NCI-H1092 (cell line): ENCODE measurements at regions not wholly inside any gene's neighbourhood (a gene's known extent, or its start where the extent isn't known, plus 50 kb on each side); places are given as distances from the start of the nearest gene placed in this dataset.

Source experiments
- DNase-seq: peaks from one replicate; lab custom pipeline; 2025; lab: John Stamatoyannopoulos, UW

DNA sequence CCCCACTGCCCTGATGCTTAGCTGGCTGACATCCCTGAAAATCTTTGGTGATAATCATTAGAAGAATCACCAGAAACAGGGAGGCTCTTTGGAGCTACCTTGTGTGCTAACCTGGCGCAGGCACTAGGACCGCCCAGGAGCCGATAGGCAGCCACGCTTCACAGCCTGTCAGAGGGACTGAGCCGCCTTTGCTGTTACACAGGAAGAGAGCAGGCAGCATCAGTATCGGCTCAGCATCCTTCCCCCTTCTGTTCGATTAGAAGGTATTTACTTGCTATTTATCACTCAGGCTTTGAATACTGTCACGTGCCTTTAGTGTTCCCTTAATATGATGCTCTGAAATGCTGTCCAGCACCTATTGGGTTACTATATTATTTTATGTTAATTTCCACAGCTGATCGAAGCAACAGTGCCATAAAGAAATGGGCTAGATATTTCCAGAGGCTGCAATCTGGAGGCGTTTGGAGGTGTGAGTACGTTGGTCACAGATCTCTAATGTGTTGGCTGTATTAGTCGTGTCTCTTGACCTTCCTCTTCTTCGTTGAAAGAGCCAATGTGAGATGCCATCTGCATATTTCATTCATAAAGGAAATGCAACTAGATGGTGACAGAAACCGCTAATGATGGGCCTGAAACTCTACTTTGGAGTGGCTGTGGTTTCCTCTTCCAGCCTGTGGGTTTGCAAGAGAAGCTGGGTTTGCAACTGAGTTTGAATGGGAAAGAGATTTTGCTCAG lies 110.4 kb upstream of the RAB27B start:
- DNase-seq = no peak

DNA sequence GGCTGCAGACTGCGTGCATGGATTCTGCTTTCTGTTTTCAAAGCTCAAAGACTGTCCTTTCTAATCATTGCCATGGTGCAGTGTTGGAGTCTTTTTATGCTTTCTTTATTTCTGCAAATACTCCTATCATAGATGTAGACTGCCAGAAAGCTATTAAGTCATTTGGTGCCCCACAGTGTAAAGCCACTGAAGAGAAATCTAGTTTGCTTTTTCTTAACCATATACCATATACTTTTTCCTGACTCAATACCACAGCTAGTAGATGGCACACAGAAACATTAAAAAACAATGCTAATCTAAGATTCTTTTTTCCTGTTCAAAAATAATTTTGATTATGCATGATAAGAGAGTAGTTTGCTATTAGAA lies 109.9 kb upstream of the RAB27B start:
- DNase-seq = no peak

DNA sequence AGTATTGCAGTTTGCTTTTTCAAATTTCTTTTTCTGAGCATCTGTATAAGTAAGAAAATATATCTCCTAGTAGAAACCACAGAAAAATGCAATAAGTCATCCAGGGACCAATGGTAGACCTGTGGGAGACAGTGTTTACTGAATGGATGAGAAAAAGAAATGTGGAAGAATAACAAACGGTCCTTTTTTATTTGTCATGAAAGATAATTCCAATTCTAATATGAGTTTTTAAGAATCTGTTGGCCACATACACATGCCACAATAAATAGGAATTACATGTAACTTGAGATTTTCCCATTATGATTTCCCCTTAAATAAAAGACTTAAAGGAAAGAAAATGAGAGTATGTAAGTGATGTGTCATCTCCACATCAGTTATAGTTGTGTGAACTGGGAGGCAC lies 107.7 kb upstream of the RAB27B start:
- DNase-seq = no peak

DNA sequence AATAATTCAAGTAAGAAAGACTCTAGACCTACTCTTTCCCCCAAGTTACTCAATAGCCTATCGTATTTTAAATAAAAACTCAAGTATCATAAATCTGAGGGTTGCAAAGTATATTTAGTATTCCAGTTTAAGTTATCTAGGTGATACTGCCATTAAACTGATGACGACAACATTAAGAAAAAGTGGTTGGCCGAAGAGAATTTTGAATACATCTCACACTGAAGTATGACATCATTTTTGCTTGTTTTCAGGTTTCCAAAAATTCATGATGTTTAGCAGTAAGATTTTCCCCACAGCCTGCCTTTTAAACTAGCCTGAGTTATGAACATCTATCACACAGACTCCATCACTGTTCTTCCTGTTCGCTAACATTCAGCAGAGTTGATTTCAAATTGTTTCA lies 102.1 kb upstream of the RAB27B start:
- DNase-seq = no peak

DNA sequence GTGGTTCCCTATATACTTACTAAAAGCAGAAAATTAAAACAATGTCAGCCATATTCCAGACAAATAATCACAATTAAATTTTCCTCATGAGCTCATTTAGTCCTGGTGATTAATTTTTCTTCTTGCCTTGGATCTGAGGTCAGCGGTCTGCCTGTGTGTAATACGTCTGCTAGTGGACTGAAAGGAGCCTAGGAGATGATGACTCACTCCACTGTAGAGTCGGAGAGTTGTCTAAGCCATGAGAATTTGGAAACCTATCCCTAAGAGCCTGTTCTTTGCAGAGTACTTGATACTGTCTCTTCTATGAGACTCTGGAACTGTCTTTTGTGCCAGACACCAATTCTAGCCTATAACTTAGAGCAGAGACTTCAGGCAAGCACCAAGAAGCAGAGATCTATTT lies 94.2 kb upstream of the RAB27B start:
- no peak for DNase-seq

DNA sequence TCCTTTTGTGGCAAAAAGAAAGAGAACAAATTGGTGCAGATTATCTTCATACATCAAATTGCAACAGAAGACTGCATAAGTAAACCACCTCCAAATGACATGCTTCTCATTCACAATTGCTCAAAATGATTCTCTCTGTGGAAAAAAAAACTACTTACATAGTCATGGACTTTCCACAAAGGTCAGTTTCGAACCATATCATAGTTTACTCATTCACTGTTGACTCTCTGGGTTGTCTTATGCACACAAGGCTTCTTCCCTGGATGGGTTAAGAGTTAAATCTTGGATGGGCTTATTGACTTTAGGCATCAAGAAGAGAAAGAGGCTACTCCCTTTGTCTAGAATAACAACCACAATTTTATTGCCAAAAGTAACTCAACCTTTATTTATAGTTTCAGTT lies 91.3 kb upstream of the RAB27B start:
- DNase-seq = no peak

DNA sequence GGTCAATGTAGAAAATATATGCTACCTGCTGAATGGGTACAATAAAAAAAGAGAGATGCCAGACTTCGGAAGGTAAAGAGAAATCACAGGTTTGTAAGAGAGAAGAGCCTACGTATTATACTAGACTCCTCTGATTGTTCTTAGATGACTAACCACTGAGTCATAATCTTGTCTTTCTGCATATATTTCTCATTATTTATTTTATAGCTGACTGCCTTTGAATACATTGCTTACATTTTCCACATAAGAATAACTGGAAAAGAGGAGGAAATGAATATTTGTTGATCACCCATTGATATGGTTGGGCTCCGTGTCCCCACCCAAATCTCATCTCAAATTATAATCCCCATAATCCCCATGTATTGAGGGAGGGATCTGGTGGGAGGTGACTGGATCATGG lies 90.3 kb upstream of the RAB27B start:
- DNase-seq = no peak

DNA sequence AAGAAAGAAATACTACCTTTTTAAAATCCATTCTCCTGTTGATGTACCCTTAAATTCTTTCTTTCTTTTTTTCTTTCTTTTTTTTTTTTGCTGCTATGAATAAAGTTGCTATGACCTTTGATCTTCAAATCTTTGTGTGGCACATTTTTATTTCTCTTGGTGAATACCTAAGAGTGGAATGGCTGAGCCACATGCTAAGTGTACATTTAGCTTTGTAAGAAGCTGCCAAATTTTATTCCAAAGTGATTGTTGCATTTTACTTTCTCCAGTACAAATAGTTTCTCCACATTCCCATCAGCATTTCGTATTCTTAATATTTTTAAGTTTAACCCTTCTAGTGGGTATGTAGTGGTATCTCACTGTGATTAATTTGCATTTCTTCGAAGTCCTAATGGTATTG lies 88.8 kb upstream of the RAB27B start:
- no peak for DNase-seq

DNA sequence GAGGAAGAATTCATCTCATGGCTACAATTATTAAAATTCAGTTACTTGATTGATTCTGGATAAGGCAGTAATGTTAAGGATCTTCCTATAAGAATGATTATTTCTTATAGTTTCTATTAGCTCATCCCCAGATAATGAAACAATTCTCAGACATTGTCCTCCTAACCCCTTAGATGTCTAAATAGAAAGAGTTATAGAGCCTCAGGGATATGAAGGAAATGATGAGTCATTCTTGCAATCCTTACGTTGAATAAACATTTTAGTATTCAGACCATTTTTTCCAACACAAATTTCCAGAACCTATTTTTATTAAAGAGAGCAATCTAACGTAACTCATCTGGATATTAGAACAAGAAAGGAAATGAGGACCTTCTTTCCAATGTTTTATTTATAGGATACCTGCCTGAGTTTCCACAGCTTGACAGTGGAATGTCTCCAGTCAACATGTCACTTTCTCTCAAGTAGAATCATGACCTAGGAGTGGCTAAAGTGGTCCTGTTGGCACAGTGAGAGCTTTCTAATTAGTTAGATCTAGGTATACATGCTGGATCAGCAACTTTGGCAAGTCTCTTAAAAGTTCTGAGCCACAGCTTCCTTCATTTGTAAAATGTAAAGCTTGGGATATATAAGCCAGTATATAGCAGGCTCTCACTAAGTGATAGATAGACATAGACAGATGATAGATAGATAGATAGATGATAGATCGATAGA lies 88.0 kb upstream of the RAB27B start:
- no peak for DNase-seq

DNA sequence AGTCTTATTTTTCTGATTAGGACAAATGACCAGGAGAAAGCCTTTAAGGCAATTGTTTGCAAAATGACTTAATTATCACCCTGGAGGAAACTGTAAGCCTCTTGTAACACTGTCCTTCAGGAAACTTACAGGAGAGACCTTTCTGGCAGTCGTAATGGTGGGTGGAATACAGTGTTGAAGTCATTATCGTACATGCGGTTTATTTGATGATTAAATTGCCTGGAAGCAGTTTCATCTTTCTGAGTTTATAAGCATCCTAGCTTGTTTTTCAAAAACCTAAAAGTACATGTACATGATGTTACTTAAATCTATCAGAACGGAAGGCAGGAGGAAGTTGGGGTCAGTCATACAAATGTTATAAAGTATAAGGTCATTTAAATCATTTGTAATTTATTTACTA lies 86.2 kb upstream of the RAB27B start:
- DNase-seq = no peak

DNA sequence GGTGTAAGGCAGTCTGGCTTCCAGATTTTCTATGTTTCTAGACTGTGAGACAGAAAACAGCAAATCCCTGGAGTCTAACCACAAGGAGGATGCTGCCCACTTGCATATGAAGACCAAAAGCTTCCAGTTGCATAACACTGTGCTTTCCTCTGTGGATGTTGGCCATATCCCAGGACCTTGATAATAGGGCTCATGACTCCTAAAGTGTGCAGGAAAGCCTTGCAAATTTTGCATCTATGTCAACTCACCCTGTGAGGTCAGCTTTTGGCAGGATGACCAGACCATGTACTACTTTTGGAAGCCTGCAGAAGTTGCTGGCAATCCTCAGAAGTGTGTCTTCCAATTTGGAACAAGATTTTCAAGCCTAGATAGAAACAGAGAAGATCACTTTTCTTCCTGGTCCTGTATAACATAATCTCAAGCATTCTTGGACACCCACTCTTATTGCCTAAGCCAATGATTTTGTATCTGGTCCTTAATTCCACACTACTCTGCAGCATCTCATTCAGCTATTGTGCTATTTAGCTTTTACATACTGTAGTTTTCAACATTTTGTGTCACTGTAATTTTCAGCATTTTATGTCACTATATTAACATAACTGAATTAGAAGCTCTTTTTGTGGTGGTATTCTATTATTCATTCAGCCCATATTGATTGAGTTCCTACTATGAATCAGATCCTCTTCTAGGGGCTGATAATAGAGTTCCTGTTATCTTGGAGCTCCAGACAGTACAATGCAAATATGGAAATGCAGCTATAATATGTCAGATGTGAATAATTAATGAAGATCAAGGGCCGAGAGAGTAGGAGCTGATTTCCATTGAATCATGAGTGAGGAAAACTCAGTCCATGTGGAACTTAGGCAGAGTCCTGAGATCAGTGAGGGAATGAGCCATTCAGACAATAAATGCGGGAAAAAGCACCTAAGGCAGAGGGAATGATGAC lies 85.3 kb upstream of the RAB27B start:
- DNase-seq = no peak

DNA sequence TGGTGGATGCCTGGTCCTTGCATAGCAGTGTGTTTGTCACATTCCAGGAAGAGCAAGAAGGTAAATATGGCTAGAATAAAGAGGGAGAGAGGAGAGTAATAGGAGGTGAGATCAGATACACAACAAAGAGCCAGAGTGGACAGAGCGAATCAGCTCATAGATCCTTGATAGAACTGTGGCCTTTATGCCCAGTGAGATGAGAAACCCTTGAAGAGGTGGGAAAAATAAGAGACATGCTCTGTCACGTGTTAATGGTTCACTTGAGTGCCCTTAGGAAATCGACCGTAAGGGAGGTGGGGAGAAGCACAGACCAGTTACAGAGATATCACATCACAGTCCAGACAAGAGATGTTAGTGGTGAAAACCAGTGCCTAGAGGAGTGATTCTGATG lies 84.7 kb upstream of the RAB27B start:
- no peak for DNase-seq

DNA sequence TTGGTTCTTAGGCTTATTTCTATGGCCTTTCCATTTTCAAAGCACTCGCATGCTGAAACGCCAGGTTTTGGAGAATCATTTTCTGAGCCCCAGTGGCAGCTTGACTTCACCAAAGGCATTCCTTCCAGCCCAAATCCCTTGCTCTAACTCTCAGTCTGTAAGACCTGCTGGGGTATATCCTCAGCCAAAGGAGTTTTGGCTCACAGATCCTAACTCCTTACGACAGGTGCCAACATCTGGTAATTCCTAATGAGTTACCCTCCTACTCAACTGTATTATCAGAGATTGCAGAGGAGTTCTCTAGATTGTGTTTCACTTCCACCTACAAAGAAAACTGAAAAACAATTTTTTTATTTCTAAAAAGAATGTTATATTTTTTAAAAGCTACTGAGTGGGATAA lies 79.0 kb upstream of the RAB27B start:
- no peak for DNase-seq

DNA sequence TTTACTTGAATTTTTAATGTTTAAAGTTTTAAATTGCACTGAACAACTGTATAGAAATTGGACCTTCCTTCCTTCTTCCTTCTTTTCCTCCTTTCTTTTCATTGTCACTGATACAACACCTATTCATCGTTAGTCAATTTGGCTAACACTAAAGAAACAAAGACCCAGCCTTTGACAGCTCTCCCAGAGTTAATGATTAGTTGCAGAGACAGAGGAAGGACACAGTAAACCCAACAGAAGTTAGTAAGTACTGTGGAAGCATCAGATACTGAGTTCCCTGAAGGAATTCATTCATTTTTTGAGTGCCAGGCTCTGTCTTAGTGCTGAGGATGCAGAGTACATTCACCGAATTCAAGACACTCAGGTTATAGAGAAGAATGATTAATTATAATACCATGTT lies 77.9 kb upstream of the RAB27B start:
- DNase-seq = no peak

DNA sequence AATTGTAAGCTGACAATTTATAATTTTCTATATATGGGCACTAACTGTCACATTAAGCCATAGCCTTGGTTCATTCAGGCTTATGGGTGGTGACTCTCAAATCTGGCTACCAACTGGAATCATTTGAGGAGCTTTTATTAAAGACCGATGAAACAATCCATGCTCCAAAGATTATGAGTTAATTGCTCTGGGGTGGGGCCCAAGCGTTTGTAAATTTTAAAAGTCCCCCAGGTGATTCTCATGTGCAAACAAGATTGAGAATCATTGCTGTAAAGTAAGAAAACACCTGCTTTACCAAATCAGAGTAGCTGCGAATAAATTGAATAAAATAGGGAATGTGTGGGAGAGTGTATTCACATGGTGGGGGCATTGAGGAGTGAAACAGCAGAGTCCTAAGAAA lies 76.1 kb upstream of the RAB27B start:
- DNase-seq = no peak

DNA sequence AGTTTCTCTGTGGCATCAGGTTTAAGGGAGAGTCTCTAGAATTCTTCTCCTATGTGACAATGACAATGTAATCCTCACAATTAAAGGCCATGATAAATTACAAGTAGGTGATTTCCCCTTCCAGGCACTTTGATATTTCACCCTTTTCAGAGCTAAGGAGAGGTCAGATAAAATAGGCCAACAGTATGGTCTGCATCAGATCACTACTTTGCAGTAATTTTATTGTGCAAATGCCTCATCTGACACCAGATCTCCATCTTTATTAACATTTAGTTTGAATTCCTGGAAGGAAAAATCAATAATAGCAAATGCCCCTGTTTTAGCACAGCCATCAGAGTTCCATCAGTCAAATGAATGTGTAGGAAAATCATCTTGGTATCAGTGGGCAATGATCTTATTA lies 72.8 kb upstream of the RAB27B start:
- DNase-seq = no peak

DNA sequence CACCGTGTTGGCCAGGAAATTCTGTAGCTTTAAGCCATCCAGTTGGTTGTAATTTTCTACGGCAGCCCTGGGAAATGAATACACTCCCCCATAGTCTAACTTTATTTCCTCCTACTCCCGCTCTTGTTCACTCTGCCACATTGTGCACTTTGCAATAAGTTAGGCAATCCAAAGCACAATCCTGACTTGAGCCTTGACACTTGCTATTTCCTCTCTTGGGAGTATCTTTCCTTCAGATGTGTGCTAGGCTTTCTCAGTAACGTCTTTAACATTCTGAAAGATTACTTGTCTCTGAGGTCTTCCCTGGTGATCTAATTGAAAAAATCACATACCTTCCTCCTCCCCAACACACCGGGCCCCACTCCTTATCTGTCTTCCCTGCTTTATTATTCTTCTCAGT lies 65.9 kb upstream of the RAB27B start:
- no peak for DNase-seq

DNA sequence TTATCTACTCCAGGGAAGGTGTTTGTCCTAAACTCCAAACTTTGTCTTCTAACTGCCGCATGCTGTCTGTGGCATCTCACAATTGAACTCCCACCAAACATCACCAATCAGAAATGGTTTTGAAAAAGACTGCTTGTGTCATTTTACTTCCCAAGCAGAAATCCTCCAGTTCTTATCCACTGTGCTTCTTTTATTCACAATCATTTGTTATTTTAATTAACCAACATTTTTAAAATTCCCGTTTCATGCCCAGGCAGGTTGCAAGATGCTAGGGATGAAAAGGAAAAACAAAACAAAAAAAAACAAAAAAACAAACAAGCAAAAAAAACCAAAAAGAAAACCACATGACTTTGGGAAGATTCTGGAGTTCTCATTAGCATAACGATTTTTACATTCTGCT lies 63.5 kb upstream of the RAB27B start:
- no peak for DNase-seq

DNA sequence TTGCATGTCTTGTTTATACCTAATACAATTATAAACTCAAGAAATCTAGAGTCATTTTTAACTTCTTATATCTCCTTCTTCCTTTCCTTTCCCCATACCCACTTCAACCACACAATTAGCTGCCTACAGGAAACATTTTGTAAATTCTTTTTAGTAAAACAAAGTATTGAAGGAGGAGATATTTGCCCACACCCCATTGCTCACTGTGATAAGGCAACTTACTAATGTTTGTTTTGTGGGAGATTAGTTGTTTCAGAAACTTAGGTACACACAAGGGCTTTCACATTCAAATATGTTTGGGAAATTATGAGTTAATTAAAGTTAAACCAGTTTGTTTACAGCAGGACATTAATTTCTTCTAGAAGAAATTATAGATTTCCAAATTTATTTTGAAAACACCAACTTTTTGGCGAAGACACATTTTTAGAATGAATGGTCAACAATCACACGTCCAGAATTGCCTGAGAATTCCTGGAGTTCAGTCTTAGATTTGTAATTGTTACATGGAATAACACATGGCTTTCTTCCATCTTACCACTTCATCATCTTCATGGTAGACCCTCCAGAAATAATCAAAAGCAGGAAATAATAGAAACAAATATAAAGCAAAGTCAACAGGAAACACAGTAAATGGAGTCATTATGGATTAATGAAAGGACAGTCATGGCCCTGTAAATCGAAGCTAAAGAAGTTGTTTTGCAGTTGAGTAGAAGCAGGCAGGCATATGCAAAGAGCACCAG lies 62.5 kb upstream of the RAB27B start:
- DNase-seq = no peak

DNA sequence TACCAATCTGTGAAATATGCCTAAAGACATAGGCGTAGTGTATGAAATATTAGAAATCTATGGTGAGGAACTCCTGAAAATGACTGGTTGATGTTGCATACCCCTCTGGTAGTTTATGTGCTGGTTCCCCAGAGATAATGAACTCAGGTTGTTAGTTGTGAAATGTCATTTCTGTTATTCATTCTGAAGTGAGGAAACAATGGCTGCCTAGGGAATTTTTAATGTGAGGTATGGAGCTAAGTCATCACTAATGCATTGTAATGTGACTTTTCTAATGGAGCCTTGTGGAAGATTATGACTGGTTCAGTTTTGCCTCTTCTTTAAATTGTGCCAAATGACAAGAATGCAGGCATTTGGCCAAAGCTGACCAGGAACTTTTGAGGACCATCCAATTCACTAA lies 61.6 kb upstream of the RAB27B start:
- DNase-seq = no peak

DNA sequence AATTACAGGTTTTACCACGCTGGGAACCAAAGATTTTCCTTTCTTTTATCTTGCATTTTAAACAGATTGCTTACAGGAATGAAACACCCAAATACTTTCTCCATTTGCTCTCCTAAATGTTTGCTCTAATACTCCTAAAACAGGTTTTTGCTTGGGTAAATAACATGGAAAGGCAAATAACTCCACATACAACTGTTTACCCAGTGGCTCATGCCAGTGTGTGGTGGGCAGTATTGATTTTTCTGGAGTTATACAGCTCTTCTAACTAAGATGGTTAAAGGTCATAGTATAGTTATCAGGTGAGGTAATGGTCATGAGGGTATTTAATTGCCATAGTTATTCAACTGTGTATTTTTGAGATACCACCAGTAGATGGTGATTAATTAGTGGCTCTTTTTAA lies 61.2 kb upstream of the RAB27B start:
- no peak for DNase-seq
